NT2/D1 (cell line): ENCODE measurements at regions not wholly inside any gene's neighbourhood (a gene's known extent, or its start where the extent isn't known, plus 50 kb on each side); places are given as distances from the start of the nearest gene placed in this dataset.

ENCODE experiments used
- DNase-seq: peaks from one replicate; pipeline ENCODE4 v3.0.0-alpha.2; 2011; ENCODE audit warnings: low read depth, low spot score
- H3K27me3 ChIP-seq: 2 replicates; pipeline ENCODE4 v1.6.0; 2011; ENCODE audit warnings: mild to moderate bottlenecking; ENCODE audit not compliant: insufficient read length, insufficient read depth
- H3K36me3 ChIP-seq: 2 replicates; pipeline ENCODE4 v1.6.1; 2011; ENCODE audit warnings: mild to moderate bottlenecking, low read length, mixed read lengths; ENCODE audit not compliant: insufficient read depth, insufficient read length
- H3K4me1 ChIP-seq: 2 replicates; pipeline ENCODE4 v1.5.1; 2011; ENCODE audit not compliant: insufficient read depth, insufficient read length
- H3K4me3 ChIP-seq: 2 replicates; pipeline ENCODE4 v1.5.1; 2011; ENCODE audit warnings: low read depth; ENCODE audit not compliant: insufficient read length
- H3K9ac ChIP-seq: 2 replicates; pipeline ENCODE4 v1.6.0; 2011; ENCODE audit warnings: low read depth; ENCODE audit not compliant: insufficient read length
- H3K9me3 ChIP-seq: 2 replicates; pipeline ENCODE4 v1.5.1; 2011; ENCODE audit warnings: mild to moderate bottlenecking, low read length; ENCODE audit not compliant: insufficient read depth
- SUZ12 ChIP-seq: IDR thresholded peaks from 2 replicates; pipeline ENCODE4 v1.6.1; 2011; ENCODE audit not compliant: insufficient read length, insufficient read depth; ENCODE audit errors: extremely low read depth
- YY1 ChIP-seq: IDR thresholded peaks from 2 replicates; pipeline ENCODE4 v1.6.1; 2011; ENCODE audit not compliant: insufficient read length, insufficient read depth
- ZNF274 ChIP-seq: IDR thresholded peaks from 2 replicates; pipeline ENCODE4 v1.6.1; 2011; ENCODE audit warnings: mild to moderate bottlenecking, low read depth, low read length

DNA sequence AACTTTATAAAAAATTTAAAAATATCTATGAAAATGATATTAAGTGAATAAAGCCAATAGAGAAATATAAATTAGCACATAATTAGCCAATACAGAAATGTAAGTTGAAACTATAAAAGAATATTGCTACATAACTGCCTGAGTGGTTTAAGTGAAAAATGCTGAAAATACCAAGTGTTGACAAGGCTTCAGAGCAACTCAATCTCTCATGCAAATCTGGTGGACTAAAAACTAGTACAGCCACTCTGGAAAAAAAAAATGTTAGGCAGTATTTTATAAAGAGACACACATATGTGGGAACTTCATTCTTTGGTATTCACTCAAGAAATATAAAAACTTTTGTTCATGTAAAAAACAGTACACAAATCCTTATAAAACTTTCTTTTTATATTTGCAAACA is 833.7 kb upstream of the ROBO1 start:
- DNase-seq = no peak
- Histone ChIP-seq H3K9me3 (0 out of 2 replicates have a peak, but pooled peaks cover 5% of the 10 kb centered on the region), H3K4me3 (no peak overlapping the region), H3K4me1 (no peaks in the 10 kb centered on the region), H3K36me3 (no peaks in the 10 kb centered on the region), H3K9ac (no peak overlapping the region), H3K27me3 (no peaks in the 10 kb centered on the region)
- TF ChIP-seq ZNF274 (no peak), SUZ12 (no peak)

DNA sequence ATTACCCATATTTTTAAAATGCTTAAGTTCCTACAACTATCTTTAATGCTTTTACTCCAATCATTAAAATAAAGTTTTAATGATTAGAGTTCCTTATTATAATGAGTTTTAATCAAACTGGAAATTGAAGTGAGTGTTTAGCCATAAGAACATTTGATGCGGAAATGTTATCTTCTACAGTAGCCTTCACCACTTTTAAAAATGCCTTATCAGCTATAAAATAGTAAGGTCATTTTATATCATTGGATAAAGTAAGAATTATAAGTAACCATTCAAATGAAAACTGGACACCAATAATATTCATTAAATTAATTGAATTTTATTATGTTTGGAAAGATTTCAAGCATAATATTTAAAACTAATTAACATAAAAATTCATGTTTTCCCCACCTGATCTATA is 825.0 kb upstream of the ROBO1 start:
- Histone ChIP-seq H3K4me1 (no peaks in the 10 kb centered on the region), H3K27me3 (no peaks in the 10 kb centered on the region), H3K9me3 (0 out of 2 replicates have a peak, but pooled peaks cover 3% of the 10 kb centered on the region), H3K4me3 (no peak overlapping the region), H3K36me3 (no peaks in the 10 kb centered on the region), H3K9ac (no peak overlapping the region)
- no peak for TF ChIP-seq ZNF274
- no peak for DNase-seq

DNA sequence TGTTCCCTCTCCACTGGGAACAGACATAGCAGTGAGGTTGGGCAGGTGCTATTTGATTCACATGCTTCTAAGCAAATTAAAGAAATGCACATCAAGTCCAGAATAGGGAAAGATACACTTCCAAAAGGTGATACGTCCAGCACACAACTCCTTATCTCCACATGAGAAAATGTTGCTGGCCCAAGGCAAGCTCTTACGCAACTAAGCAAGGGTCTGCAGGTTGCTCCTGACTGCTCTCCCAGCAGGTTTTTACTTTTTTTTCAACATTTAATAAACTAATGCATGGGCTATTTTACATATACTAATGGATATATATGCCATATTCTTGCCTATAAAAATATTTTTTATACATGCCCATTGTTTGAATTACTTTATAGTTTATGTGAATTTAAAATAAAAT is 818.5 kb upstream of the ROBO1 start:
- DNase-seq = no peak
- H3K4me1 ChIP-seq = no peaks in the 10 kb centered on the region
- TF ChIP-seq ZNF274 (no peak), SUZ12 (no peak), YY1 (no peak)

DNA sequence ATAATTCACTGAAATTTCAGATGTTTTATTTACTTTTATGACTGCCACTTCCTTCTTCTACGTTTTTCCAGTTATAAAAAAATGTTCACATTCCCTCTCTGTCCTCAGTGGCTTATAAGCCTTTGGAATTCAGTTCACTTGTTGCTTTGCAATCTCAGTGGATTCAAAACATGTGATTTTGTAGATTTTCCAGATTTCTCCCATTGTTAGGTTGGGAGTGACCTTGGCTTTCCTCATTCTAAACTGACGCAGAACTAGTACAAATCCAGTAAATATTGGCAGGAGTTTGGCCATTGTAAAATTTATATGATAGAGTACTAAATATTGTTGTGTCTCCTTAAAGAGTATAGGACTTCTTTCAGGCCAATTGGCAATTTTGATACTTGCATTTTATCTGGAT is 812.3 kb upstream of the ROBO1 start:
- Histone ChIP-seq H3K4me3 (no peak overlapping the region), H3K27me3 (no peaks in the 10 kb centered on the region), H3K4me1 (no peaks in the 10 kb centered on the region), H3K36me3 (no peaks in the 10 kb centered on the region), H3K9ac (no peak overlapping the region), H3K9me3 (no peaks in the 10 kb centered on the region)
- TF ChIP-seq ZNF274 (no peak), YY1 (no peak), SUZ12 (no peak)
- no peak for DNase-seq

More for the DNA sequence above, 818.5 kb upstream of the ROBO1 start:
- Histone ChIP-seq H3K36me3 (no peaks in the 10 kb centered on the region), H3K9ac (no peak overlapping the region), H3K4me3 (no peak overlapping the region), H3K9me3 (0 out of 2 replicates have a peak, but pooled peaks cover 3% of the 10 kb centered on the region), H3K27me3 (no peaks in the 10 kb centered on the region)

DNA sequence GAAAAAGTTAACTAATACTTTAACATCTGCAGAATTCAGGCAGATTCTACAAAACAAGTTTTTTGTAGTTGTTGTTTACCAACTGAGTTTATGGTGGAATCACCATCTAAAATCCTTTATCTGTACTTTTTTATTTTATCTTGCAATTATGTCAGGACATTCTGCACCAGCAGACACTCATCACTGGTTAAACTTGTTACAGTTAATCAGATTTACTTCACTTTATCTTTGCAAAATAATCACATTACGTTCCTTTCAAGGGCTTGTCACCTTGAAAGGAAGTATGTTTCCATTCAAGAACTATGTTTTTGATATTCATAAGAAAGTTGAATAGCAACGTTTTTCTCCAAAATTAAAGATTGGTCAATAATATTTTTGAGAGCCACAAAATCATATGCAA is 796.6 kb upstream of the ROBO1 start:
- TF ChIP-seq YY1 = no peak
- no peak for TF ChIP-seq ZNF274
- TF ChIP-seq SUZ12 = no peak

DNA sequence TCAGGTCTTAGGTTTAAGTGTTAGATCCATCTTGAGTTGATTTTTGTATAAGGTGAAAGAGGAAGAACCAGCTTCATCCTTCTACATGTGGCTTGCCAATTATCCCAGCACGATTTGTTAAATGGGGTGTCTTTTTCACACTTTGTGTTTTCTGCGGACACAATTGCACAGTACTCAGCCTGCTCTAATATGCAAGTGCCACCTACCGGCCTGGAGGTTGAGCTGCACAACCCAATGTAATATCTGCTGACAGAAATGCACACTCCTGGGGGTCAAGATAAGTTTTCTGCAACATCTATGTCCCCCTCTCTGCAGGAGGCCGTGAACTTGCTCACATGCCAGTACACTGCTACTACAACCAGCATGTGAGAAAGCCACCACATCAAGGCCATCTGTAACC is 791.9 kb upstream of the ROBO1 start:
- Histone ChIP-seq H3K9me3 (no peaks in the 10 kb centered on the region), H3K4me3 (no peak overlapping the region), H3K36me3 (no peaks in the 10 kb centered on the region), H3K27me3 (no peaks in the 10 kb centered on the region), H3K4me1 (no peaks in the 10 kb centered on the region), H3K9ac (no peak overlapping the region)
- TF ChIP-seq ZNF274 (no peak), YY1 (no peak), SUZ12 (no peak)
- DNase-seq = no peak

More for the DNA sequence above, 796.6 kb upstream of the ROBO1 start:
- Histone ChIP-seq H3K9me3 (no peaks in the 10 kb centered on the region), H3K4me1 (no peaks in the 10 kb centered on the region), H3K4me3 (no peak overlapping the region), H3K36me3 (no peaks in the 10 kb centered on the region), H3K9ac (no peak overlapping the region), H3K27me3 (no peaks in the 10 kb centered on the region)
- DNase-seq = no peak

DNA sequence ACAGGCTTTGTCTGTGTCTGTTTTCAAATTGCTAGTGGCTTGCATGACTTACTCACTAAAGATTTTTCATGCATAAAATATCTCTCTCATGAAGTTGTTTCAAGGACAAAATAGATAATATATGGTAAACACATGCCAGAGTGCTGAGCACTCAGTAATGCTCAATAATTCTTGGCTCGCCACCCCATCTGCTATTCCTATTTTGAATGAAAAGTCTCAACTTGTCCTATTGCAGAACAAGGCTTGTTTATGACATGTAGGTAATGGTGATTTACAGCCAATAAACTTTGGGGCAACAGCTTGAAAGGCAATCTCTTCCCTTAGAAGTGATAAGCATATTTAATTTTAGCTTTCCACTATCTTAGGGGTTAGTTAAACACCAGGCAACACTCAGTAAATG is 789.0 kb upstream of the ROBO1 start:
- Histone ChIP-seq H3K9me3 (no peaks in the 10 kb centered on the region), H3K27me3 (no peaks in the 10 kb centered on the region), H3K4me1 (no peaks in the 10 kb centered on the region), H3K9ac (no peak overlapping the region), H3K4me3 (no peak overlapping the region), H3K36me3 (no peaks in the 10 kb centered on the region)
- DNase-seq = no peak
- TF ChIP-seq ZNF274 (no peak), YY1 (no peak), SUZ12 (no peak)

DNA sequence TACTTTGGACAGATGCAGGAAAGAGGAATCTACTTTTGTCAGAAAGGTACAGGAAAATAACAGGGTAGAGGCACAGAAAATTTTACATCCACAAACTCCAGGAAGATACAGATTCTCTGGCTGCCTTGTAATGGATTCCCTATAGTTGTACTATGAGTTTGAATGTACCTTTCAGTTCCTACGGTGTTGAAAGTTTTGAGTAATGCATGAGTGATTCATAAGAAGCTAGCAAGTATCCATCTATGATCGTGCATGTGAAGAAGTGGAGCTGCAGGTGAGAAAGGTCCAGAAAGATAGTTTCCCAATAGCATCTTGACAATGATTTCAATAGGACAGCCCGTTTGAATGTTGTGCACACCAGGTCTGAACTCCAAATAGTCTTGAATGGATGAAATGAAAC is 786.5 kb upstream of the ROBO1 start:
- Histone ChIP-seq H3K36me3 (no peaks in the 10 kb centered on the region), H3K4me3 (no peak overlapping the region), H3K9me3 (no peaks in the 10 kb centered on the region), H3K27me3 (no peaks in the 10 kb centered on the region), H3K9ac (no peak overlapping the region), H3K4me1 (no peaks in the 10 kb centered on the region)
- TF ChIP-seq YY1 (no peak), SUZ12 (no peak), ZNF274 (no peak)
- no peak for DNase-seq
